ENCODE measurements at regions not wholly inside any gene's neighbourhood (a gene's known extent, or its start where the extent isn't known, plus 50 kb on each side); places are given as distances from the start of the nearest gene placed in this dataset.

DNA sequence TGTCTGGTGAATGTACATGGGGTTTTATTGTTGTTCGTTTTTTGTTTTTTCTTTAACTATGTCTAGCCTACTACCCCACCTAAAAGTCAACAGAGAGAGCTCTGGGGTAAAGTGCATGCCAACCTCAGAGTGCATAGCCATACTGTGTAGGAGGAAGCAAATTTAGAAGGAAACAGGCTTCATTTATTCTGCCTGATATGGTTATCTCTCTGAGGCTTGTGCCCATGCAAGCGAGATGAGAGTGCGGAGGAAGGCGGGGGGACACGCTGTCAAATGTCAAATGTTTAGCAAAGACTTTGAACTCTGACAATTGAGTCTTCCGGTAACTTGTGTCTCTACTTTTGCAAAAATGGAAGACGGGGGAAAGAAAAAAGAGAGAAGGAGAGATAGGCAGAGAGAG, 295.5 kb downstream of the ETS1 start:
- no peak for DNase-seq (ENCODE audit: low read depth)
- no peak overlapping the region for H3K4me3 ChIP-seq (ENCODE audit: low read depth, low read length)
- TF ChIP-seq, protein P1, sequence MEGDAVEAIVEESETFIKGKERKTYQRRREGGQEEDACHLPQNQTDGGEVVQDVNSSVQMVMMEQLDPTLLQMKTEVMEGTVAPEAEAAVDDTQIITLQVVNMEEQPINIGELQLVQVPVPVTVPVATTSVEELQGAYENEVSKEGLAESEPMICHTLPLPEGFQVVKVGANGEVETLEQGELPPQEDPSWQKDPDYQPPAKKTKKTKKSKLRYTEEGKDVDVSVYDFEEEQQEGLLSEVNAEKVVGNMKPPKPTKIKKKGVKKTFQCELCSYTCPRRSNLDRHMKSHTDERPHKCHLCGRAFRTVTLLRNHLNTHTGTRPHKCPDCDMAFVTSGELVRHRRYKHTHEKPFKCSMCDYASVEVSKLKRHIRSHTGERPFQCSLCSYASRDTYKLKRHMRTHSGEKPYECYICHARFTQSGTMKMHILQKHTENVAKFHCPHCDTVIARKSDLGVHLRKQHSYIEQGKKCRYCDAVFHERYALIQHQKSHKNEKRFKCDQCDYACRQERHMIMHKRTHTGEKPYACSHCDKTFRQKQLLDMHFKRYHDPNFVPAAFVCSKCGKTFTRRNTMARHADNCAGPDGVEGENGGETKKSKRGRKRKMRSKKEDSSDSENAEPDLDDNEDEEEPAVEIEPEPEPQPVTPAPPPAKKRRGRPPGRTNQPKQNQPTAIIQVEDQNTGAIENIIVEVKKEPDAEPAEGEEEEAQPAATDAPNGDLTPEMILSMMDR (IDR thresholded peaks at IDR 0.05; ENCODE audit: insufficient read depth, low read depth, low read length): no peak

DNA sequence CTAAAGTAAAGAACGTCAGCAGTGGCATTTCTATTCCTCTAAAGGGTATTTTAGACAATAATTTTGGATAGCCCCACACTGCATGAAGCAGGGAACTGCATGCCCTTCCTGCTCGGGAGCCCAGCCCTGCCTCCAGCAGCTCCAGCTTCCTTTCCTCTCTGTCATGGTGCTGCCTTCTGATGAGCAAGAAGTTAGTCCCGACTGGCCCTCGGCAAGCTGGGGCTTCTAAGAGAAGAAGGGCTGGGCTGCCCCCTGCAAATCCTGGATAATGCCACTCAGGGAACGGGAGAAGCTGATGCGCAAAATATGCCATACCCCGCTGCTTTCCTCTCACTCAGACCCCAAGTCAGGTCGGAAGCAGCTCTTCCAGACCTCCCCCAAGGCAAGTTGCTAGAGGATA, 296.4 kb downstream of the ETS1 start:
- DNase-seq (ENCODE audit: low read depth): no peak
- H3K4me3 ChIP-seq (ENCODE audit: low read depth, low read length): no peak overlapping the region
- TF ChIP-seq, protein P1 (IDR thresholded peaks at IDR 0.05; ENCODE audit: insufficient read depth, low read depth, low read length): no peak

DNA sequence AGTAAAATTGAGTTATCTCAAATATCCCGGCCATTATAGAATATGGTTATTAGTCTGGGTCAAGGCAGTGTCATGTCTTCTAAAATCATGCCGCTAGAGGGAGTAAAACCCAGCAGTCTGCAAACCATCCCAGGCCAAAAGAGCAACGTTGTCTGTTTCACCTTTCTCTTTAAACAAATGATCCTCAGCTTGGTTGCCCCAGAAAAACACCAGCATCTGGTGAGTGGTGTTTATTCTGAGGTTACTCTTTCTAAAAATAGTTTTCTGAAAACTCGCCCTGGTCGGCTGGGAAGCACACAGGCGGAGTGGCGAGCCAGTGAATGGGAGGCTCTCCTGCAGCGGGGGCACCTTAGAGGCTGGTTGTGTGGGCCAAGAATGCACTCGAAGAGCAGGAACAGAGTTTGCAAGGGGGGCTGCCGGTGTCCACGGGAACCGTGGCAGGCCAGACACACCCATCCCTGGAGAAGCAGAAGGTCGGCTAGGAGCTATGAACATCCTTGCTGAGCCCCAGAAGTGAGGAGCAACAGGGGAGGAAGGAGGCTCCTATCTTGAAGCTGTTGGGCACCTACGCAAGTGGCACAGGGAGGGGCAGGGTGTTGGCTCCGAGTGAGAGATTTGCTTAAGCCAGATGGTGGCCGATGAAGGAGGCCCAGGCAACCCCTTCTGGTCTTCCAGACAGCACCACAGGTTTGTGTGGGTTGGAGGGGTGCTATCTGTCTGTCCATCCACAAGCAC, 297.1 kb downstream of the ETS1 start:
- no peak overlapping the region for H3K4me3 ChIP-seq (ENCODE audit: low read depth, low read length)
- TF ChIP-seq, protein P1 (IDR thresholded peaks at IDR 0.05; ENCODE audit: insufficient read depth, low read depth, low read length): peak; percentile 83
- DNase-seq (ENCODE audit: low read depth): peak; percentile 91

DNA sequence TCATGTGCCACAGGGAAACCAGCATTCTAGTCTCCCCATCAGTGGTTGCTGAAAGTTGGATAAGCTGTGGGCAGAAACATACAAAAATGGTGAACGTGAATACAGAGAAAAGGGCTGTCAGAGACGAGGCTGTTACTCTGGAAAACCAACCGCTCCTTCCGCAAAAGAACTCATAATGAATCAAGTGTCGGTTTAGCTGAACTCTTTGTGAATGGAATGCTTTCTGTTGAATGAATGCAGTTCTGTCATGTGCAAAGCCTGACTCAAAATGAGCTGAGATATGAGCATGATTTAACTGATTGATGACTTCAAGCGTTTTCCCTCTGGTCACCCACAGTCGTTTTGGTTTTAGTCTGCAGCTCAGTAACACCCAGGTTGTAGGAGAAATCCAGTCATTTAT, 298.3 kb downstream of the ETS1 start:
- no peak for DNase-seq (ENCODE audit: low read depth)
- no peak overlapping the region for H3K4me3 ChIP-seq (ENCODE audit: low read depth, low read length)
- TF ChIP-seq, protein P1 (IDR thresholded peaks at IDR 0.05; ENCODE audit: insufficient read depth, low read depth, low read length): no peak

DNA sequence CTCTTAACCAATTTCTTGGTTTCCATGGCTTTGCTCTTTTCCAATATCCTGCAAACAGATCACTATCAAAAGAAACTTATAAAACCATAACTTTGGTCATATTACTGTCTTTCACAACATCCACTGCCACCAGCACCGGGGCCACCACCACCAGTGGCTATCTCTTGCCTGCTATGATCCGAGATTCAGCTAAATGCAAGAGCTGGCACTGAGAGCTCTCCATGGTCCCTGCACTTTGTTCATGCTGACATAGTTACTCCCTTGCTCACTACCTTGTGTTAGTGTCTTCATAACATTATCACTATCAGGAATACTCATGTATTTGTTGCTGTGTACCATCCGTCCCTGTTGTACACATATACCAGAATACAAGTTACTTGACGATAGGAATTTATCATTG, 299.0 kb downstream of the ETS1 start:
- TF ChIP-seq, protein P1 (IDR thresholded peaks at IDR 0.05; ENCODE audit: insufficient read depth, low read depth, low read length): no peak
- no peak overlapping the region for H3K4me3 ChIP-seq (ENCODE audit: low read depth, low read length)
- no peak for DNase-seq (ENCODE audit: low read depth)

DNA sequence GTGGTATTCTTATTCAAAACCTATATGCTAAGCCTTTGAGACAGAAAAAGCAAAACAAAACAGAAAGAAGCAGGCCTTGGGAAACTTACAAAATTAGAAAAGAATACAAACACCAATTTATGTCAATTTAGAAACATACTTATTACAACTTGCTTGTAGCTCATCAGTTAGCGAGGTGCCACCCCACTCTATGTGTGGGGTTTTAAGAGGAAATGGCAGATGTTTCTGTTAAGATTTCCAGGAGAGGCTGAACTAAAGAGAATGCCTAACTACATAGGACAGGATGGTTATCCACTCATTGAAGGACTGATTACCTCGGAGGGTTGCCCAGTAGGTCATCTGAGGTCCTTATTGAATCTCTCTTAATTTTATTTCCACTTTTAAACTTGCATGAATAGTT, 302.0 kb downstream of the ETS1 start:
- TF ChIP-seq, protein P1 (IDR thresholded peaks at IDR 0.05; ENCODE audit: insufficient read depth, low read depth, low read length): no peak
- no peak overlapping the region for H3K4me3 ChIP-seq (ENCODE audit: low read depth, low read length)
- DNase-seq (ENCODE audit: low read depth): no peak

DNA sequence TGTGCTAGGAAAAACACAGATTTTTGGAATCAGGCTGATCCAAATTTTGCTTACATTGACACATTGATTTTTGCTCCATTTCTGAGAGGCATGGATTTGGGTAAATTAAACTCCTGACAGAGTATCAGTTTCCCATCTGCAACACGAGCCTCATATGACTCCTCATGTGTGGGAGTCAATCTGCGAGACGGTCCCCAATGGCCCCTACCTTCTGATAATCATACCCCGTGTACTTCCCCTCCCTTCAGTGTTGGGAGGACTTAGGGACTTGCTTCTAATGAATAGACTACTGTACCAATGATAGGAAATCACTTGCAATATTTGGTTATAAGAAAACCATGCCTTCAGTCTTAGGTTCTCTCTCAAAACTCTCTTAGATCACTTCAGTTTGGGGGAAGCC, 302.7 kb downstream of the ETS1 start:
- no peak for DNase-seq (ENCODE audit: low read depth)
- TF ChIP-seq, protein P1 (IDR thresholded peaks at IDR 0.05; ENCODE audit: insufficient read depth, low read depth, low read length): no peak
- H3K4me3 ChIP-seq (ENCODE audit: low read depth, low read length): no peak overlapping the region

All from fibroblast of villous mesenchyme (primary cell).